Immature natural killer cell (primary cell): ENCODE measurements at regions not wholly inside any gene's neighbourhood (a gene's known extent, or its start where the extent isn't known, plus 50 kb on each side); places are given as distances from the start of the nearest gene placed in this dataset.

ENCODE experiments used
- DNase-seq, 3 donors: peaks; one replicate each; pipeline ENCODE4 v3.0.0; 2022; ENCODE audit warnings: mixed read lengths in 1 of 3
- H3K27ac Mint-ChIP-seq, 6 donors: one replicate each; pipeline ENCODE4 v1.8.0; 2020; ENCODE audit warnings: mixed read lengths in 6 of 6, mild to moderate bottlenecking in 5 of 6, inconsistent platforms in 4 of 6, moderate library complexity in 3 of 6
- H3K27me3 Mint-ChIP-seq, 3 donors: one replicate each; pipeline ENCODE4 v1.8.0; 2020 to 2021; ENCODE audit warnings: low read depth in 3 of 3, mild to moderate bottlenecking in 3 of 3, mixed read lengths in 3 of 3, moderate library complexity in 3 of 3, inconsistent platforms in 1 of 3
- H3K36me3 Mint-ChIP-seq, 3 donors: one replicate each; pipeline ENCODE4 v1.8.0; 2020; ENCODE audit warnings: mixed read lengths in 3 of 3, inconsistent platforms in 2 of 3, mild to moderate bottlenecking in 2 of 3
- H3K4me1 Mint-ChIP-seq, 2 donors: one replicate each; pipeline ENCODE4 v1.8.0; 2020; ENCODE audit warnings: inconsistent platforms in 2 of 2, mild to moderate bottlenecking in 2 of 2, mixed read lengths in 2 of 2, moderate library complexity in 1 of 2
- H3K4me3 Mint-ChIP-seq, 5 donors: one replicate each; pipeline ENCODE4 v1.8.0; 2020; ENCODE audit warnings: mild to moderate bottlenecking in 5 of 5, mixed read lengths in 5 of 5, inconsistent platforms in 3 of 5, moderate library complexity in 3 of 5
- H3K9me3 Mint-ChIP-seq, 6 donors: one replicate each; pipeline ENCODE4 v1.8.0; 2020; ENCODE audit warnings: mild to moderate bottlenecking in 6 of 6, mixed read lengths in 6 of 6, inconsistent platforms in 4 of 6, moderate library complexity in 3 of 6

- Mint-ChIP-seq H3K36me3 (no peaks in the 10 kb centered on the region), H3K27ac (no peak overlapping the region), H3K4me3 (no peak overlapping the region), H3K9me3 (peaks cover 0 to 10% (median 3%) of the 10 kb centered on the region in 6 donors), H3K27me3 (peaks cover 0 to 2% (median 0%) of the 10 kb centered on the region in 3 donors), H3K4me1 (no peaks in the 10 kb centered on the region)
- no peak for DNase-seq
Measured at GRCh38 chr3:182220471-182220870, 508.7 kb downstream of the SOX2 start.

GRCh38 chr3:182226995-182227394 is 515.3 kb downstream of the SOX2 start:
- Mint-ChIP-seq H3K36me3 (no peaks in the 10 kb centered on the region), H3K27ac (no peak overlapping the region), H3K9me3 (peaks cover 0 to 41% (median 7%) of the 10 kb centered on the region in 6 donors), H3K4me3 (no peak overlapping the region), H3K4me1 (no peaks in the 10 kb centered on the region), H3K27me3 (peaks cover 0 to 2% (median 0%) of the 10 kb centered on the region in 3 donors)
- DNase-seq, result no peak

DNA sequence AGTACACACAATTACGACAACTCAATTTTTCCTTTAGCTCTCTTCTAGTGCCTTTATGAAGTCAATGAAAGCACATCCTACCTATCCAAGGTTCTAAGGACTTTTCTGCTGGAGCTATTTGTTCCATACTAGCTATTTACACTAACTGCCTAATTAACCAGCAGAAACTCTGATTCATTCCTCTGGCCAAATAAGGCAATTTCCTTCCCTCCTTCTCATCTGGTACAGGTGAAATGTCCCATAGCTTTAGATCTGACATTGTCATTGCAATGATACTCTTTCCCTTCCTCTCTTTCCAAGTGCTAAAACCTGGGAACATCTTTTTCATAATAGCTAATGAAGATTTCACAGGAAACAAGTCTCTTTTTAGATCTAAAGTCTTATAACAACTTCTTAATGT is 521.7 kb downstream of the SOX2 start:
- Mint-ChIP-seq H3K4me3 (no peak overlapping the region), H3K27me3 (peaks cover 0 to under 1% (median 0%) of the 10 kb centered on the region in 3 donors), H3K27ac (no peak overlapping the region), H3K9me3 (peaks cover 0 to 17% (median 3%) of the 10 kb centered on the region in 6 donors), H3K4me1 (no peaks in the 10 kb centered on the region), H3K36me3 (no peaks in the 10 kb centered on the region)
- no peak for DNase-seq

DNA sequence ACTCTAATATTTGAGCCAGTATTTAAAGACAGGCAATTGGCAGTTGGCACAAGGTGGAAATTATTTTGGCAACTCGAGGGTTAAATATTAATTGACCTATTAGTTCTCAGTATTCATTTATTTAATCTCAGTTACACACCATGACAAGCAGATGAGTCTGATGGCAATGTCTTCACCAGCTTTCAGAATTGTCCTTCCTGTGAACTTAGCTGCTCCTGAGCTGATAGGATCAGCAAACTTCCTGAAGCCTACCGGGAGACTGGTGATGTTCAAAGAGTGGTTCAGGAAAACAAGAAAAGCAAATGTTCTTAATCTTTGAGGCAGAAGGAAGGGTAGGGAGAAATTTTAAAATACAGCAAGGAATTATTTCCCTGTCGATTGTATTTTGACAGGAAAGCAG is 522.2 kb downstream of the SOX2 start:
- H3K36me3 Mint-ChIP-seq, result no peaks in the 10 kb centered on the region
- peaks cover 0 to 21% (median 4%) of the 10 kb centered on the region in 6 donors for H3K9me3 Mint-ChIP-seq
- no peak overlapping the region for H3K4me3 Mint-ChIP-seq
- no peaks in the 10 kb centered on the region for H3K4me1 Mint-ChIP-seq
- peaks cover 0 to 4% (median 0%) of the 10 kb centered on the region in 3 donors for H3K27me3 Mint-ChIP-seq
- H3K27ac Mint-ChIP-seq, result no peak overlapping the region
- no peak for DNase-seq

- DNase-seq, result no peak
- Mint-ChIP-seq H3K36me3 (no peaks in the 10 kb centered on the region), H3K27ac (no peak overlapping the region), H3K4me3 (no peak overlapping the region), H3K9me3 (peaks cover 0 to 17% (median 2%) of the 10 kb centered on the region in 6 donors), H3K4me1 (no peaks in the 10 kb centered on the region), H3K27me3 (peaks cover 0 to 4% (median 0%) of the 10 kb centered on the region in 3 donors)
Measured at GRCh38 chr3:182234881-182235280, 523.2 kb downstream of the SOX2 start.

- no peak overlapping the region for H3K4me3 Mint-ChIP-seq
- peaks cover 0 to 16% (median under 1%) of the 10 kb centered on the region in 6 donors for H3K9me3 Mint-ChIP-seq
- no peaks in the 10 kb centered on the region for H3K4me1 Mint-ChIP-seq
Measured at GRCh38 chr3:182235504-182235903, 523.8 kb downstream of the SOX2 start.

DNA sequence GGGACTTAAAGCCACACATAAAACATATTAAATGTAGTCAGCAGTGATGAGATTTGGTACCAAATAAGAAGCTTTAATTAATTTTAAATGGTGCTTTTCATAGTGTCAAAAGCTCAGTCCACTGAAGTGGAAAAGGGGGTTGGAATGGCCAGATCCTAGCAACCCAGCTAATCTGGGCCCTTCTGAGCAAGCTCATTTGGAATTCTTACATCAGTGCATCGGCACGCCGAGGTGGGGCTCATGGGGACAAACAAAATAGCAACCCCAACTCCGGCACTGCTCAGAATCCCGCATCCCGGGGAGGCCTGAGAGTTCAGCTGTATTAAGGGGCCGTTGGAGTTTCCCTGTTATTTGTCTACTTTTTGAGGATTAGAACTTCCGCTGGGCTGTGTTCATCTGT is 526.4 kb downstream of the SOX2 start:
- no peaks in the 10 kb centered on the region for H3K4me1 Mint-ChIP-seq
- peaks cover 0 to 4% (median 0%) of the 10 kb centered on the region in 3 donors for H3K27me3 Mint-ChIP-seq
- DNase-seq, result no peak
- no peak overlapping the region for H3K4me3 Mint-ChIP-seq
- no peak overlapping the region for H3K27ac Mint-ChIP-seq
- peaks cover 0 to 6% (median 0%) of the 10 kb centered on the region in 6 donors for H3K9me3 Mint-ChIP-seq
- H3K36me3 Mint-ChIP-seq, result no peaks in the 10 kb centered on the region

More at GRCh38 chr3:182235504-182235903, 523.8 kb downstream of the SOX2 start:
- H3K27me3 Mint-ChIP-seq, result peaks cover 0 to 4% (median 0%) of the 10 kb centered on the region in 3 donors
- no peak for DNase-seq
- no peaks in the 10 kb centered on the region for H3K36me3 Mint-ChIP-seq
- H3K27ac Mint-ChIP-seq, result no peak overlapping the region

DNA sequence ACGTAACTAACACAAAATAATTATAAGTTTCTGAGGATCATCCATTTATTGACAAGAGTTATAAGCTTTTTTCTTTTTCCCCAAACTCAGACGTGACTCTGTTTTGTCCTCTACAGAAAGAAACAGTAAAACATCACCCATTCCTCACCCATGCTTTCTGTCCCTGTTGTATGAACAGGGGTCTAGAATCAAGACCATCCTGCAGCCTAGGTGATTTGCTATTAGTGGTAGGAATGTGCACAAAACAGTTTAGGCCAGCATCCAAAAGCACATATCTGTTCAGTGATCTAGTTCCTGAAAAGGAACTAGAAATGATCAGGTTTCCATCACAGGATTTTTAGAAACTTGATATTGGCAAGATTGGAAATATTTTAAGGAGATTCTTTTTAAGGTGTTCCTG is 527.6 kb downstream of the SOX2 start:
- no peak for DNase-seq
- Mint-ChIP-seq H3K36me3 (no peaks in the 10 kb centered on the region), H3K4me3 (no peak overlapping the region), H3K4me1 (no peaks in the 10 kb centered on the region), H3K27ac (no peak overlapping the region), H3K27me3 (peaks cover 0 to 4% (median 0%) of the 10 kb centered on the region in 3 donors), H3K9me3 (peaks cover 0 to 11% (median 0%) of the 10 kb centered on the region in 6 donors)

GRCh38 chr3:182240474-182240873 is 528.7 kb downstream of the SOX2 start:
- no peak overlapping the region for H3K27ac Mint-ChIP-seq
- peaks cover 0 to 16% (median 4%) of the 10 kb centered on the region in 6 donors for H3K9me3 Mint-ChIP-seq
- H3K27me3 Mint-ChIP-seq, result peaks cover 0 to 6% (median 0%) of the 10 kb centered on the region in 3 donors
- H3K36me3 Mint-ChIP-seq, result no peaks in the 10 kb centered on the region
- no peak for DNase-seq
- no peaks in the 10 kb centered on the region for H3K4me1 Mint-ChIP-seq
- H3K4me3 Mint-ChIP-seq, result no peak overlapping the region

DNA sequence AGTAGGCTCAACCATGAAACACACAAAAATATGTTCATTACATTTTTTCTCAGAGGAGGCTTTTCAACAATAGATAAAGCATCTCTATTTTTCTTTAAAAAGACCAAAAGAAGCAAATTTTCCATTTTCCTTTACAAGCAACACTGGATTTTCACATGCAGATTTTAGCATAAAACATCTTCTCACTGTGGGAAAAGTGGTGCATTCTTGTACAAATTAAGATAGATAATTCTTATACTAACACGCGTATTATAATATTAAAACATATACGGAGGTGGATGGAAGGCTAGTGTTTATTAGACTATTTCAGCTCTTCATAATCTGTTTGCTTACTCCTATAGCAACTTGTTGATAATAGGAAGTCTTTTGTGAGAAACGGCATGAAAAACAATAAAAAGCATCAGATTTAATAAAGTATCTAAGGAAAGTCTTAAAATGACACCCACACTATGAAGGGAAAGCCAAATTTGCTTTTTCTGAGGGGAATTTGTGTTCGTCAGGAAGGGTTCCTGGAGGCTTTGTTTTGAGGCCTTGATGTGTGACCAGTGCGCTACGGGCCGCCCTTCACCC is 529.6 kb downstream of the SOX2 start:
- Mint-ChIP-seq H3K27me3 (peaks cover 0 to 8% (median 0%) of the 10 kb centered on the region in 3 donors), H3K36me3 (no peaks in the 10 kb centered on the region), H3K4me3 (no peak overlapping the region), H3K9me3 (peaks cover 0 to 18% (median 6%) of the 10 kb centered on the region in 6 donors), H3K27ac (no peak overlapping the region), H3K4me1 (no peaks in the 10 kb centered on the region)
- no peak for DNase-seq

DNA sequence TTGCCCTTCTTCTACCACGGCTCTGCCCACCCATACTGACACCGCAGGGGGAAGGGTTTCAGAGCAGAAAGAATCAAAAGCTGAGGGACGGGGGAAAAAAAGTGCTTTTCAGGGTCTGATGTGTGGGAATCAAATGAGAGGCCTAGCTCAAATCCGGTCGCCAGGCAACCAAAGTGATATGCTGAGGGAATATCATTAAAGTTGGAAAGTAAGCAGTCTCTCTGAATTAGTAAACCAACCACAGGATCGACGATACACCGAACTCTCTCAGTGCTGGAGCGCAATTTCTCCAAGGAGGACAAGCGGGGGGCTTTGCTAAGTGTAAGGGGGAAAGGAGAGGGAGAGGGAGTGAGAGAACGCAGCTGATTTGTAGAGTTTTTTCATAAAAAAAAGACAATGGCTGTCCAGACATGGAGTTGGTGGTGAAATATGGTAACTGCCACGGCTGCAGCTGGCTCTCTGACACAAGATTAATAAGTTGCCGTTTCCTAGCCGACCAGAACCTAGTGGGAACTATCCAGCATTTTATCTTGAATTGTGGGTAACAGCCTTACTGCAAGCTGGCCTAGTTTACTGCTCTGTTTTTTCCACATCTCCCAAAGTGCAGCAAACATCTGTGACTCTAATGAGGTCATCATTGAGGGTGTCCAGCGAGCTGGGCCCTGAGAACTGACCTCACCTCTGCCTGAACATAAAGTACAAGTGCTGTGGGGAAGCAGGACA is 530.2 kb downstream of the SOX2 start:
- no peak overlapping the region for H3K4me3 Mint-ChIP-seq
- H3K4me1 Mint-ChIP-seq, result no peaks in the 10 kb centered on the region
- DNase-seq, result no peak
- H3K36me3 Mint-ChIP-seq, result no peaks in the 10 kb centered on the region
- peaks cover 0 to 8% (median 3%) of the 10 kb centered on the region in 3 donors for H3K27me3 Mint-ChIP-seq
- peaks cover 1 to 18% (median 6%) of the 10 kb centered on the region in 6 donors for H3K9me3 Mint-ChIP-seq
- no peak overlapping the region for H3K27ac Mint-ChIP-seq

DNA sequence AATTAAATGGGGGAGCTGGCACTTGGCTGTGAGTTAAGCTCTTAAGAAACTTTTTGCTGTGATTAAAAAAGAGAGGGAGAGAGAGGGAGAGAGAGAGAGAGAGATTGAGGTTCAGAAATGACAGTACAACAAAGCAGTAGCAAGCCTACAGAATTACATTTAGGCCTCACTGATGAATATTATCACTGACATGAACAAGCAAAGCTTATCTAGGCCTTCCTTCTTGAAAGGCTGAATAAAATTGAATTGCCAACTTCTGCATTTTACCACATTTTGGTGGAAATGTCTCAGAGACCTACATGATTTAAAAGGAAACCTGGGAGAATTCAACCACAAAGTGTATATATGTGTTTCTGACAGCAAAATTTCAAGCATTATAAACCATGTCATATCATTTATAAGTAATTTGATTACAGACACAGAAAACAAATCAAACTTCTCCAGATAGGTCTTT is 530.8 kb downstream of the SOX2 start:
- H3K9me3 Mint-ChIP-seq, result peaks cover 1 to 23% (median 8%) of the 10 kb centered on the region in 6 donors
- H3K4me1 Mint-ChIP-seq, result no peaks in the 10 kb centered on the region
- no peak overlapping the region for H3K27ac Mint-ChIP-seq
- peaks cover 0 to 8% (median 3%) of the 10 kb centered on the region in 3 donors for H3K27me3 Mint-ChIP-seq
- H3K36me3 Mint-ChIP-seq, result no peaks in the 10 kb centered on the region
- H3K4me3 Mint-ChIP-seq, result no peak overlapping the region
- DNase-seq, result no peak

GRCh38 chr3:182243625-182244024 is 531.9 kb downstream of the SOX2 start:
- no peak for DNase-seq
- H3K27ac Mint-ChIP-seq, result no peak overlapping the region
- peaks cover 1 to 20% (median 8%) of the 10 kb centered on the region in 6 donors for H3K9me3 Mint-ChIP-seq
- H3K36me3 Mint-ChIP-seq, result no peaks in the 10 kb centered on the region
- H3K4me3 Mint-ChIP-seq, result no peak overlapping the region
- H3K27me3 Mint-ChIP-seq, result peaks cover 0 to 4% (median 3%) of the 10 kb centered on the region in 3 donors
- no peaks in the 10 kb centered on the region for H3K4me1 Mint-ChIP-seq

- Mint-ChIP-seq H3K4me3 (no peak overlapping the region), H3K9me3 (peaks cover 0 to 18% (median 8%) of the 10 kb centered on the region in 6 donors), H3K27ac (no peak overlapping the region), H3K4me1 (no peaks in the 10 kb centered on the region), H3K36me3 (no peaks in the 10 kb centered on the region), H3K27me3 (peaks cover 0 to 3% (median 3%) of the 10 kb centered on the region in 3 donors)
- DNase-seq, result no peak
Measured at GRCh38 chr3:182244222-182244971, 532.7 kb downstream of the SOX2 start.
